Neural cell (in vitro differentiated cells): ENCODE measurements at regions not wholly inside any gene's neighbourhood (a gene's known extent, or its start where the extent isn't known, plus 50 kb on each side); places are given as distances from the start of the nearest gene placed in this dataset.

ENCODE experiments used
- EP300 ChIP-seq: fragments of 450-650 bp; conservative IDR thresholded peaks from 2 replicates; pipeline ENCODE4 v1.6.1; 2014; ENCODE audit warnings: antibody characterized with exemption, mild to moderate bottlenecking, moderate library complexity; ENCODE audit not compliant: poor library complexity, severe bottlenecking
- EZH2 ChIP-seq: fragments of 200-600, 300-800 bp; shearing (Covaris generic), sonication (generic); IDR thresholded peaks from 2 replicates; pipeline ENCODE4 v1.6.1; 2014; ENCODE audit warnings: antibody characterized with exemption, low read length, borderline replicate concordance, mild to moderate bottlenecking; ENCODE audit not compliant: insufficient read depth, poor library complexity, severe bottlenecking
- MXI1 ChIP-seq: fragments of 450-650 bp; conservative IDR thresholded peaks from 2 replicates; pipeline ENCODE4 v1.6.1; 2014; ENCODE audit warnings: antibody characterized with exemption, mild to moderate bottlenecking; ENCODE audit not compliant: poor library complexity, severe bottlenecking
- RAD21 ChIP-seq: fragments of 450-650 bp; conservative IDR thresholded peaks from 2 replicates; pipeline ENCODE4 v1.6.1; 2014; ENCODE audit warnings: antibody characterized with exemption, mild to moderate bottlenecking, moderate library complexity
- TAF1 ChIP-seq: IDR thresholded peaks from 2 replicates; pipeline ENCODE4 v1.6.1; 2012; ENCODE audit warnings: low read depth
- TF ChIP-seq, protein P1 (sequence below): fragments of 450-650 bp; IDR thresholded peaks from 2 replicates; pipeline ENCODE4 v1.5.1; 2014; ENCODE audit warnings: antibody characterized with exemption, mild to moderate bottlenecking, moderate library complexity; ENCODE audit not compliant: poor library complexity, severe bottlenecking

DNA sequence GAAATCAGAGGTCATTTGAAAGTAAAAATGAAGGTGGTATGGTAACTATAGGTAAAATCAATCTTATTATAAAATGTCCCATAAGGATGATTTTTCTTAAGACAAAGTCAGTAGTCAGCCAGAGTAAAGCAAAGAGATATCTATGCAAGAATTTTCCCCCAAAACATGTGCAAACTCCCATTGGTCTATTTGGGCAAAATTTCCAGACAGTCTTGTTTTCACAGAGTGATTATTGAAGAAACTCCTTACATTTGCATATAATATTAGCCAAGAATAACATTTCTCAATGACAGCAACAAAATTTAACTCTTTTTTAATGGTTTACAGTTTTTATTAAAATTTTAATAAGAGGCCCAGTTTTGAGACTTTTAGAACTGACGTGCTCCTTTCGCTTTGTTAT lies 406.1 kb upstream of the GRAMD2B start:
- TF ChIP-seq, protein P1, sequence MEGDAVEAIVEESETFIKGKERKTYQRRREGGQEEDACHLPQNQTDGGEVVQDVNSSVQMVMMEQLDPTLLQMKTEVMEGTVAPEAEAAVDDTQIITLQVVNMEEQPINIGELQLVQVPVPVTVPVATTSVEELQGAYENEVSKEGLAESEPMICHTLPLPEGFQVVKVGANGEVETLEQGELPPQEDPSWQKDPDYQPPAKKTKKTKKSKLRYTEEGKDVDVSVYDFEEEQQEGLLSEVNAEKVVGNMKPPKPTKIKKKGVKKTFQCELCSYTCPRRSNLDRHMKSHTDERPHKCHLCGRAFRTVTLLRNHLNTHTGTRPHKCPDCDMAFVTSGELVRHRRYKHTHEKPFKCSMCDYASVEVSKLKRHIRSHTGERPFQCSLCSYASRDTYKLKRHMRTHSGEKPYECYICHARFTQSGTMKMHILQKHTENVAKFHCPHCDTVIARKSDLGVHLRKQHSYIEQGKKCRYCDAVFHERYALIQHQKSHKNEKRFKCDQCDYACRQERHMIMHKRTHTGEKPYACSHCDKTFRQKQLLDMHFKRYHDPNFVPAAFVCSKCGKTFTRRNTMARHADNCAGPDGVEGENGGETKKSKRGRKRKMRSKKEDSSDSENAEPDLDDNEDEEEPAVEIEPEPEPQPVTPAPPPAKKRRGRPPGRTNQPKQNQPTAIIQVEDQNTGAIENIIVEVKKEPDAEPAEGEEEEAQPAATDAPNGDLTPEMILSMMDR, result no peak
- TF ChIP-seq MXI1, result no peak
- no peak for TF ChIP-seq TAF1
- TF ChIP-seq RAD21, result no peak
- TF ChIP-seq EP300, result no peak
- no peak for TF ChIP-seq EZH2
